ENCODE measurements at regions not wholly inside any gene's neighbourhood (a gene's known extent, or its start where the extent isn't known, plus 50 kb on each side); places are given as distances from the start of the nearest gene placed in this dataset.

DNA sequence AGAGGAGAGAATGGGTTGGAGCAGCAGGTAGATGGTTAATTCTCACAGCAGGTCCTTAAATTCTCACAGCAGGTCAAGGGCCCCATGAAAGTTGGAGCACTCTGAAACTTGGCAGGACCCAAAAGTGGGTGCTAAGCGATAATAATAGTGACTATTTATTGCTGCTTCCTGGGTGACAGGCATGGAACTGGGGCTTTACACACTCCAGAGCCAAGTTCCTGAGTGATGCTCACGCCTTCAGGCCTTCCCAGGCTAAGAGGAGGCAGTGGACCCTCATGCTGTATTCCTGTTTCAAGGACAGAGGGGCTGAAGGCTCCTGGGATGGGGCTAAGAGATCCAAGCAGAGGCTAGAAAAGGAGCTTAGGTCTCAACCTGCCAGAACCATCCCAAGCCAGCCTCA is 180.9 kb upstream of the VASH1 start:
- no peak overlapping the region for H3K9ac ChIP-seq (ENCODE audit: insufficient read length)
- no peak for TF ChIP-seq FOXP2 (optimal IDR thresholded peaks at IDR 0.05; ENCODE audit: control extremely low read depth, extremely low read length, insufficient read depth)
- no peak for TF ChIP-seq EZH2 (IDR thresholded peaks at IDR 0.05)
- TF ChIP-seq POLR2AphosphoS5 (IDR thresholded peaks at IDR 0.05; ENCODE audit: borderline replicate concordance, low read depth, low read length): no peak

DNA sequence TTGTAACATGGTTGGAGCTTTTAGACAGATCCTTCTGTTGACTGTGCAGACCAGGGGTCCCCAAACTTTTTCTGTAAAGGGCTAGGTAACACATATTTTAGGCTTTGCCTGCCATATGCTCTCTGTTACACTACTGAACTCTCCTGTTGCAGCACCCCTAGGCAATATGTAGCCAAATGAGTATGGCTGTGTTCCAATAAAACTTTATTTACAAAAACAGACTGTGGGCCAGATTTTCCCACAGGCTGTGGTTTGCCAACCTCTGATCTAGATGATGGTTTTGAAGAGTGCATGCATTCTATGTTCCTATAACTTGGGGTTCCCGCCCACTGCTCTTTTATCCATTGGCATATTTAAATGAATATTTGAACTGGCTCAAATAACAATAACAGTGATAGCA is 180.3 kb upstream of the VASH1 start:
- no peak overlapping the region for H3K27ac ChIP-seq
- no peak overlapping the region for H3K4me3 ChIP-seq
- H3K9ac ChIP-seq (ENCODE audit: insufficient read length): no peak overlapping the region
- no peak for DNase-seq (ENCODE audit: low read depth, low spot score)
- no peaks in the 10 kb centered on the region for H3K36me3 ChIP-seq (ENCODE audit: insufficient read depth, low read length)
- no peaks in the 10 kb centered on the region for H3K9me3 ChIP-seq (ENCODE audit: low read depth, low read length)
- no peak for TF ChIP-seq EZH2 (IDR thresholded peaks at IDR 0.05)
- no peak for TF ChIP-seq POLR2AphosphoS5 (IDR thresholded peaks at IDR 0.05; ENCODE audit: borderline replicate concordance, low read depth, low read length)

More for the DNA sequence above, 180.9 kb upstream of the VASH1 start:
- Histone ChIP-seq H3K36me3 (ENCODE audit: insufficient read depth, low read length) (no peaks in the 10 kb centered on the region), H3K27ac (no peak overlapping the region), H3K4me3 (no peak overlapping the region), H3K9me3 (ENCODE audit: low read depth, low read length) (no peaks in the 10 kb centered on the region)
- DNase-seq (ENCODE audit: low read depth, low spot score): no peak

DNA sequence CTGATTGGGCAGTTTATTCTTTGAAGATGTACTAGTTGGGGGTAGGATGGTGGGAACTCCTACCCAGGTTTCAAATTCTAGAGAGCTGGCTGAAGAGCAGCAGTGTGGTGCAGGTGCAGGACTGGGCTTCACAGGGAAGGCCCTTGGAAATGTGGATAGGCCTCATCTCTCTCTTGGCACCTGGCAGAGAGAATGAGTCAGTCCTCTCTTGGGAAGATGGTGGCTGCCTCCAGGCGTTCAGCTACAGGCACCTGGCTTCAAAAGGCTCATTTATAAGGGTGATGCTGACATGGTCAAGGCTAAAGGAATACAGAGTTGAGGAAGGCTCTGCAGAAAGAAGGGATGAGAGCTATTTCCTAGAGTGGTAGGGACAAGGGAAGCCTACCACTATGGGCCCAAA is 179.7 kb upstream of the VASH1 start:
- Histone ChIP-seq H3K27ac (no peak overlapping the region), H3K4me3 (no peak overlapping the region), H3K9ac (ENCODE audit: insufficient read length) (no peak overlapping the region), H3K36me3 (ENCODE audit: insufficient read depth, low read length) (no peaks in the 10 kb centered on the region), H3K9me3 (ENCODE audit: low read depth, low read length) (no peaks in the 10 kb centered on the region)
- TF ChIP-seq EZH2 (IDR thresholded peaks at IDR 0.05) (no peak), POLR2AphosphoS5 (IDR thresholded peaks at IDR 0.05; ENCODE audit: borderline replicate concordance, low read depth, low read length) (no peak), FOXP2 (optimal IDR thresholded peaks at IDR 0.05; ENCODE audit: control extremely low read depth, extremely low read length, insufficient read depth) (no peak)
- no peak for DNase-seq (ENCODE audit: low read depth, low spot score)

DNA sequence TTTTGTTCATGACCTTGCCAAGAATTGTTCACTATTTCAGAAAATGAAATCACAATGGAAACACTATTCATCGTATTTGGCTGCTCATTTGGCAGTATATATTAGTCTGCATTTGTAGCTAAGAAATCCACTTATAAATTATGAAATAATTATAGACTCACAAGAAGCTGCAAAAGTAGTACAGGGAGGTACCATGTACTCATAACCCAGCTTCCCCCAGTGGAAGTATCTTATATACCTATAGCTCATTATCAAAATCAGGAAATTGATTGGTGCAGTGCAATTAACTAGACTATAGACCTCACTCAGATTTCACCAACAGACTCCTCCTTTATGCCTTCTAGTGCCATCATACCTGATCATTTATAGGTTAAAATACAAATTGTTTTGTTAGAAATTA is 178.8 kb upstream of the VASH1 start:
- TF ChIP-seq EZH2 (IDR thresholded peaks at IDR 0.05) (no peak), FOXP2 (optimal IDR thresholded peaks at IDR 0.05; ENCODE audit: control extremely low read depth, extremely low read length, insufficient read depth) (no peak)
- DNase-seq (ENCODE audit: low read depth, low spot score): no peak
- Histone ChIP-seq H3K9ac (ENCODE audit: insufficient read length) (no peak overlapping the region), H3K4me3 (no peak overlapping the region), H3K9me3 (ENCODE audit: low read depth, low read length) (no peaks in the 10 kb centered on the region), H3K36me3 (ENCODE audit: insufficient read depth, low read length) (no peaks in the 10 kb centered on the region), H3K27ac (no peak overlapping the region)

DNA sequence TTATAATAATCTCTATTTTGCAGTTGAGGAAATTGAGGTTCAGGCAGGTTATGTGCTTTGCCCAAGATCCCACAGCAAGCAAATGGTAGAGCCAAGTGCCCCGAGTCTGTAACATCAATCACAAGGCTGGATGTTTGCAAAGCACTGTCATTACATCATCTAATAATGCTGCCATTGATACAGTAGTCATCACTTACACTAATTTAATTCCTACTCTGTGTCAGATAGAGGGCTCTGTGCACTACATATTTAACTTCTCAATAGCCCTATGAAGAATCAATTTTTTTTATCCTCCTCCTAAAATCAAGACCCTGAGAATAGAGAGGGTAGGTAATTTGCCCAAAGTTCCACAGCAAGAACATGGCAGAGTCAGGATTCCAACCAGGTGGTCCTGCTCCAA is 178.1 kb upstream of the VASH1 start:
- Histone ChIP-seq H3K4me3 (no peak overlapping the region), H3K9me3 (ENCODE audit: low read depth, low read length) (no peaks in the 10 kb centered on the region), H3K9ac (ENCODE audit: insufficient read length) (no peak overlapping the region), H3K36me3 (ENCODE audit: insufficient read depth, low read length) (no peaks in the 10 kb centered on the region), H3K27ac (no peak overlapping the region)
- TF ChIP-seq POLR2AphosphoS5 (IDR thresholded peaks at IDR 0.05; ENCODE audit: borderline replicate concordance, low read depth, low read length) (no peak), EZH2 (IDR thresholded peaks at IDR 0.05) (no peak), FOXP2 (optimal IDR thresholded peaks at IDR 0.05; ENCODE audit: control extremely low read depth, extremely low read length, insufficient read depth) (no peak)
- DNase-seq (ENCODE audit: low read depth, low spot score): no peak

DNA sequence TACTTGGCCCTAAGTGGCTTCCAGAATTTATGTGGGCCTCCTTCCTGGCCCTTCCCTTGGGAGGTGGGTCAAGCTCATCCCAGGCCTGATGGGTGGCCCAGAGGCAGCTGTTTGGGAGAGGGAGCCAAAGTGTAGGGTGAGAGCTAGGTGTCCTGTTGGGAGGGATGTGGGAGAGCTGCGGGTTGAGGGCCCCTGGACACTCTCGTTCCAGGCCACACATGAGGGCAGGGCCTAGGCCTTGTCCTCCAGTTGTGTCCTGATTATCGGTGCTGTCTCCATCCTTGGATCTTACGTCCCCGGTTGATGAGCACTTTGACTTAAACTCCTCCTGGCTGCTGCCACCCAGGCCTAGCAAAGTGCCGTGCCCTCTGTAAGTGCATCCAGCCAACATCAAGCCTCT is 177.5 kb upstream of the VASH1 start:
- TF ChIP-seq FOXP2 (optimal IDR thresholded peaks at IDR 0.05; ENCODE audit: control extremely low read depth, extremely low read length, insufficient read depth) (no peak), POLR2AphosphoS5 (IDR thresholded peaks at IDR 0.05; ENCODE audit: borderline replicate concordance, low read depth, low read length) (no peak), EZH2 (IDR thresholded peaks at IDR 0.05) (no peak)
- DNase-seq (ENCODE audit: low read depth, low spot score): no peak
- H3K36me3 ChIP-seq (ENCODE audit: insufficient read depth, low read length): no peaks in the 10 kb centered on the region
- no peaks in the 10 kb centered on the region for H3K9me3 ChIP-seq (ENCODE audit: low read depth, low read length)
- no peak overlapping the region for H3K9ac ChIP-seq (ENCODE audit: insufficient read length)
- no peak overlapping the region for H3K4me3 ChIP-seq
- H3K27ac ChIP-seq: no peak overlapping the region

DNA sequence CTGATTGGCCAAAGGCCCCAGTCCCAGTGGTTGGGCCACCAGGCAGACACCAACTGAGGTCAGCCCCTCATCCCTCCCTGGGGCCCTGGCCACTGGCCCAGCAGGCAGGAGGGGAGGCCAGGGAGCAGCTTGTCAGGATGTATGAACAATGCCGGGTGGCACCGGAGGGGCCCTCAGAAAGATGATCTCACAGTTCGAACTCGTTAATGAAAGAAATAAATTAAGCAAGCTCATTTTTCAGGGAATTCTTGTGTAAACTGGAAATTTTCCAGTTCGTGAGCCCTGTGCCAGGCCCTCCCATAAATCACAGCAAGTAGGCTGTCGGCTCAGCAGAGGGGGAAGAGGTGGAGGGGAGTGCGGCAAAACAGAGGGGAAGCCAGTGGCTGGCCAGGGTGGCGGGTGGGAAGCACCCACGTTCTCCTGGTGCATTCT is 177.0 kb upstream of the VASH1 start:
- H3K27ac ChIP-seq: no peak overlapping the region
- no peak overlapping the region for H3K4me3 ChIP-seq
- no peak overlapping the region for H3K9ac ChIP-seq (ENCODE audit: insufficient read length)
- no peak for TF ChIP-seq POLR2AphosphoS5 (IDR thresholded peaks at IDR 0.05; ENCODE audit: borderline replicate concordance, low read depth, low read length)
- no peak for TF ChIP-seq FOXP2 (optimal IDR thresholded peaks at IDR 0.05; ENCODE audit: control extremely low read depth, extremely low read length, insufficient read depth)
- no peak for TF ChIP-seq EZH2 (IDR thresholded peaks at IDR 0.05)
- no peaks in the 10 kb centered on the region for H3K9me3 ChIP-seq (ENCODE audit: low read depth, low read length)
- no peaks in the 10 kb centered on the region for H3K36me3 ChIP-seq (ENCODE audit: insufficient read depth, low read length)
- DNase-seq (ENCODE audit: low read depth, low spot score): no peak

DNA sequence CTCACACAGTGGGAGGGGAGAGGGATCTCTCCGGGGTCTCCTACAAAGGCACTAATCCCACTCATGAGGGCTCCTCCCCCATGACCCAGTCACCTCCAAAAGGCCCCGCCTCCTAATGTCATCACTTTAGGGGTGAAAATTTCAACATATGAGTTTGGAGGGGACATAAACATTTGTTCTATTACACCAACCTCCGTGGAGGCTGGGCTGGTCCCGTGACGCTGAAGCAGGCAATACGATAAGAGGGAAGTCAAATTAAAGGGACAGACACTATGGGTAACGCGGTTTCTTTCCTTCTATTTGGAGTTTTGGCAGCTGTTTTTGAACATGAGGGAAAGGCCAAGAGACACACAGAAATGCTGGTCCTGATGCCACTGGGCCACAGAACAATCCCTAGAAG is 175.7 kb upstream of the VASH1 start:
- Histone ChIP-seq H3K36me3 (ENCODE audit: insufficient read depth, low read length) (no peaks in the 10 kb centered on the region), H3K4me3 (no peak overlapping the region), H3K27ac (no peak overlapping the region), H3K9me3 (ENCODE audit: low read depth, low read length) (no peaks in the 10 kb centered on the region), H3K9ac (ENCODE audit: insufficient read length) (no peak overlapping the region)
- no peak for TF ChIP-seq FOXP2 (optimal IDR thresholded peaks at IDR 0.05; ENCODE audit: control extremely low read depth, extremely low read length, insufficient read depth)
- TF ChIP-seq EZH2 (IDR thresholded peaks at IDR 0.05): no peak
- no peak for TF ChIP-seq POLR2AphosphoS5 (IDR thresholded peaks at IDR 0.05; ENCODE audit: borderline replicate concordance, low read depth, low read length)
- DNase-seq (ENCODE audit: low read depth, low spot score): no peak

DNA sequence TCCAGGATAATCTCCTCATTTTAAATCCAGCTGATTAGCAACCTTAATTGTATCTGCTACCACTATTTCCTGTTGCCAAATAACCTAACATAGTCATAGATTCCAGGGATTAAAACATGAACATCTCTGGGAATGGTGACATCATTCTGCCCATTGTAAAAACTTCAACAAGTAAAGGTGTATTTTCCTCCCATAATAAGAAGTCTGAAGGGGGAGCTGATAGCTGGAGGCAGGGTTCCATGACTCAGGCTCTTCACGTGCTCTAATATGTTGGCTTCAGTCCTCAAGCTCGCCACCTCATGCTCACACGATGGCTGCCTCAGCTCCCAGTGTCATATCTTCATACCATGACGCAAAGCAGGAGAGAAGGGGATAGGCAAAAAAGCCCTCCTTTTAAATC is 172.0 kb upstream of the VASH1 start:
- Histone ChIP-seq H3K4me3 (no peak overlapping the region), H3K9ac (ENCODE audit: insufficient read length) (no peak overlapping the region), H3K9me3 (ENCODE audit: low read depth, low read length) (no peaks in the 10 kb centered on the region), H3K27ac (no peak overlapping the region), H3K36me3 (ENCODE audit: insufficient read depth, low read length) (no peaks in the 10 kb centered on the region)
- TF ChIP-seq POLR2AphosphoS5 (IDR thresholded peaks at IDR 0.05; ENCODE audit: borderline replicate concordance, low read depth, low read length) (no peak), FOXP2 (optimal IDR thresholded peaks at IDR 0.05; ENCODE audit: control extremely low read depth, extremely low read length, insufficient read depth) (no peak), EZH2 (IDR thresholded peaks at IDR 0.05) (no peak)
- DNase-seq (ENCODE audit: low read depth, low spot score): no peak

Data from SK-N-MC (cell line).